ENCODE measurements at regions not wholly inside any gene's neighbourhood (a gene's known extent, or its start where the extent isn't known, plus 50 kb on each side); places are given as distances from the start of the nearest gene placed in this dataset.

DNA sequence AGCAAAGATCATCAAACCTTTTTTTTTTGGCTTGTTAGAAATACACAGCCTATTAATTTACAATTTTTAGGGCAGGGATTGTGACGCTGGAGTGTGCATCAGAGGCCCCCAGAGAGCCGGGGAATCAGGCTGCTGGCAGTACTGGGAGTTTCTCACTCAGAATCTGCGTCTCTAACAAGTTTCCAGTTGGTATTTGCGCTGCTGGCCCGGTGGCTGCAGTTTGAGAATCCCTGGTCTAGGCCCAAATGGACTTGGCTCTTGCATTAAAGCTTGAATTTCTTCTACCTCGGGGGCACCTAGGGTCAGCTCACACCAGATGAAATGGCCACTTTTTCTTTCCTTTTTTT, 150.9 kb upstream of the CIBAR2 start:
- DNase-seq (peak in 2 of 3 donors; percentile 62 to 87), ATAC-seq (ENCODE audit: insufficient read depth, low FRiP score) (no peak)
- peaks cover 0 to 81% (median 16%) of the 10 kb centered on the region in 5 donors for H3K4me1 ChIP-seq (ENCODE audit: control insufficient read depth in 5 of 5, insufficient read depth in 5 of 5, low read length in 5 of 5)
- no peaks in the 10 kb centered on the region for H3K9me3 ChIP-seq (ENCODE audit: control insufficient read depth in 4 of 4, insufficient read depth in 3 of 4, low read length in 3 of 4)
- TF ChIP-seq, protein P1, sequence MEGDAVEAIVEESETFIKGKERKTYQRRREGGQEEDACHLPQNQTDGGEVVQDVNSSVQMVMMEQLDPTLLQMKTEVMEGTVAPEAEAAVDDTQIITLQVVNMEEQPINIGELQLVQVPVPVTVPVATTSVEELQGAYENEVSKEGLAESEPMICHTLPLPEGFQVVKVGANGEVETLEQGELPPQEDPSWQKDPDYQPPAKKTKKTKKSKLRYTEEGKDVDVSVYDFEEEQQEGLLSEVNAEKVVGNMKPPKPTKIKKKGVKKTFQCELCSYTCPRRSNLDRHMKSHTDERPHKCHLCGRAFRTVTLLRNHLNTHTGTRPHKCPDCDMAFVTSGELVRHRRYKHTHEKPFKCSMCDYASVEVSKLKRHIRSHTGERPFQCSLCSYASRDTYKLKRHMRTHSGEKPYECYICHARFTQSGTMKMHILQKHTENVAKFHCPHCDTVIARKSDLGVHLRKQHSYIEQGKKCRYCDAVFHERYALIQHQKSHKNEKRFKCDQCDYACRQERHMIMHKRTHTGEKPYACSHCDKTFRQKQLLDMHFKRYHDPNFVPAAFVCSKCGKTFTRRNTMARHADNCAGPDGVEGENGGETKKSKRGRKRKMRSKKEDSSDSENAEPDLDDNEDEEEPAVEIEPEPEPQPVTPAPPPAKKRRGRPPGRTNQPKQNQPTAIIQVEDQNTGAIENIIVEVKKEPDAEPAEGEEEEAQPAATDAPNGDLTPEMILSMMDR (IDR thresholded peaks at IDR 0.05; ENCODE audit: control extremely low read depth, extremely low read depth), result no peak
- no peaks in the 10 kb centered on the region for H3K27me3 ChIP-seq (ENCODE audit: control insufficient read depth in 3 of 3, insufficient read depth in 3 of 3, low read length in 2 of 3)
- H3K9ac ChIP-seq (ENCODE audit: insufficient read depth in 1 of 2, low read length in 2 of 2), result no peak overlapping the region
- H3K27ac ChIP-seq (ENCODE audit: low read depth in 1 of 2, low read length in 1 of 2), result no peak overlapping the region
- 87 to 88% methylated on average over 6 of the region's 6 CpGs for WGBS, 2 donors
- H3K36me3 ChIP-seq (ENCODE audit: control insufficient read depth in 4 of 4, insufficient read depth in 4 of 4, low read length in 4 of 4), result no peaks in the 10 kb centered on the region
- no peak overlapping the region for H3K4me3 ChIP-seq

DNA sequence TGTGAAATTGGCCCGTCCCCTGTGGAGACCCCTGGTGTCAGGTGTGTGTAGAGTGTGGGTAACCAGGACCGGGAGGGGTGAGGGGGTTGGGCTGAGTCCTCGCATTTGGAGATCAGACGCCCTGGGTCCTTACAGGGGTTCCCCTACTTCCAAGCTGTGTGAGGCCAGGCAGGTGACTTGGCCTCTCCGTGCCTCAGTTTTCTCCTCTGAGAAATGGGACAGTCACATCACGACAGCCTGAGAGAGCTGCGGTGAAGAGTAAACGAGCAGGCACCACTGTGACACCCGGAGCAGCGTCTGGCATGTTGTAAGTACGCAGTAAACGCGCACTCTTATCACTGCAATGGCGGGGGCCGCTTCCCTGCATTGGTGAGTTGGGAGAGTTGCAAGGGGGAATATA, 152.5 kb upstream of the CIBAR2 start:
- no peaks in the 10 kb centered on the region for H3K27me3 ChIP-seq (ENCODE audit: control insufficient read depth in 3 of 3, insufficient read depth in 3 of 3, low read length in 2 of 3)
- no peak for ATAC-seq (ENCODE audit: insufficient read depth, low FRiP score)

DNA sequence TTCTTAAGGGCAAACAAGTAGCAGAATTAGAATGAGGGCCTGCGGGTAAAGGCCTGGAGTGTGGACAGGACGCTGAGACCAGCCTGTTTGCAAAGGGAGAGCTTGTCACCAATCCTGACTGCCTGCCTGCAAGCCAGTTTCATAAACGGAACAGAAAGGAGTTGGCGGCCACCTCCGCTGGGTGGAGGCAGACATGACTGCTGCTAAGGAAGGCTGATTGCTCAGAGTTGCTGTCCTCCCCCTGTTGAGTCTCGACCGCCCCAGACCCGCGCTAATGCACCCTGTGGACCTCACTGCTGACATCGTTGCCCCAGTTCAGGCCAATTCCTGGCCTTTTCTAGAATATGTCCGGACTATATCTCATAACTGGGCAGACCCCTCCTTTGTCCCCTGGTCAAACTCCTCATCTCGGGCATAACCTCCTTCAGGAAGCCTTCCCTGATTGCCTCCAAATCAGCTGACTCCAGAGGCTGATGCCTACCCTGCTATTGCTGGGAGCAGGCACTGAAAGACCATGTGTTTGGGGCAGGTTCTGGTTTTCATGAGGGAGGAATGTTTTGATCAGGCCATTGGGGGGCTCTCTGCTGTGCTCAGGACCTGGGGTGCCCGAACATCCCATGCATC, 153.0 kb upstream of the CIBAR2 start:
- no peaks in the 10 kb centered on the region for H3K36me3 ChIP-seq (ENCODE audit: control insufficient read depth in 4 of 4, insufficient read depth in 4 of 4, low read length in 4 of 4)
- H3K27ac ChIP-seq (ENCODE audit: low read depth in 1 of 2, low read length in 1 of 2), result no peak overlapping the region
- no peak overlapping the region for H3K9ac ChIP-seq (ENCODE audit: insufficient read depth in 1 of 2, low read length in 2 of 2)
- H3K4me1 ChIP-seq (ENCODE audit: control insufficient read depth in 5 of 5, insufficient read depth in 5 of 5, low read length in 5 of 5), result peaks cover 0 to 66% (median 14%) of the 10 kb centered on the region in 5 donors
- H3K9me3 ChIP-seq (ENCODE audit: control insufficient read depth in 4 of 4, insufficient read depth in 3 of 4, low read length in 3 of 4), result no peaks in the 10 kb centered on the region
- DNase-seq, result no peak
- H3K27me3 ChIP-seq (ENCODE audit: control insufficient read depth in 3 of 3, insufficient read depth in 3 of 3, low read length in 2 of 3), result no peaks in the 10 kb centered on the region
- ATAC-seq (ENCODE audit: insufficient read depth, low FRiP score), result no peak
- 89 to 91% methylated on average over 13 of the region's 13 CpGs for WGBS, 2 donors
- TF ChIP-seq, protein P1 (IDR thresholded peaks at IDR 0.05; ENCODE audit: control extremely low read depth, extremely low read depth), result no peak
- no peak overlapping the region for H3K4me3 ChIP-seq

More for the DNA sequence above, 152.5 kb upstream of the CIBAR2 start:
- Histone ChIP-seq H3K4me1 (ENCODE audit: control insufficient read depth in 5 of 5, insufficient read depth in 5 of 5, low read length in 5 of 5) (peaks cover 0 to 66% (median 14%) of the 10 kb centered on the region in 5 donors), H3K9me3 (ENCODE audit: control insufficient read depth in 4 of 4, insufficient read depth in 3 of 4, low read length in 3 of 4) (no peaks in the 10 kb centered on the region), H3K36me3 (ENCODE audit: control insufficient read depth in 4 of 4, insufficient read depth in 4 of 4, low read length in 4 of 4) (no peaks in the 10 kb centered on the region), H3K27ac (ENCODE audit: low read depth in 1 of 2, low read length in 1 of 2) (no peak overlapping the region), H3K4me3 (no peak overlapping the region), H3K9ac (ENCODE audit: insufficient read depth in 1 of 2, low read length in 2 of 2) (no peak overlapping the region)
- WGBS, 2 donors, result 88 to 89% methylated on average over 15 of the region's 15 CpGs
- no peak for DNase-seq
- TF ChIP-seq, protein P1 (IDR thresholded peaks at IDR 0.05; ENCODE audit: control extremely low read depth, extremely low read depth), result no peak

DNA sequence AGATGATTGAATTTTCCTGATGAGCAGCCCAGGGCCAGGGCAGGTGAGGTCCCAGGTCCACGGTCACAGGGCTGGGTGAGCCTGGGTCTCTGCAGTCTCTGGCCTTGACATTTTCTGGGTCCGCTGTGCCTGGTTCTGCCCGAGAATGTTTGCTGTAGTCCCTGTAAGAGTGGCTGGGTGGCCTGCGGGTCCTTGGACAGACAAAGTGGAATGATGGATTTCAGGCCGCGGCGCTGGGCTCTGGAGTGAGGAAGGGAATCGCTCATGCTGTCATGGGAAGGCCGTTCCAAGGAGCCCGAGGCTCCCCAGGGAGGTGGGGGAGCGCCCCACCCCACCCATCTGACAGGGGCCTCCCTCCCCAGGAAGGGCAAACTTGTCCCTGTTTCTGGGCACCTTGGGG, 153.5 kb upstream of the CIBAR2 start:
- Histone ChIP-seq H3K4me1 (ENCODE audit: control insufficient read depth in 5 of 5, insufficient read depth in 5 of 5, low read length in 5 of 5) (peaks cover 0 to 62% (median 14%) of the 10 kb centered on the region in 5 donors), H3K9ac (ENCODE audit: insufficient read depth in 1 of 2, low read length in 2 of 2) (no peak overlapping the region), H3K27me3 (ENCODE audit: control insufficient read depth in 3 of 3, insufficient read depth in 3 of 3, low read length in 2 of 3) (no peaks in the 10 kb centered on the region), H3K4me3 (no peak overlapping the region), H3K36me3 (ENCODE audit: control insufficient read depth in 4 of 4, insufficient read depth in 4 of 4, low read length in 4 of 4) (no peaks in the 10 kb centered on the region), H3K9me3 (ENCODE audit: control insufficient read depth in 4 of 4, insufficient read depth in 3 of 4, low read length in 3 of 4) (no peaks in the 10 kb centered on the region), H3K27ac (ENCODE audit: low read depth in 1 of 2, low read length in 1 of 2) (no peak overlapping the region)
- 91 to 92% methylated on average over 11 of the region's 11 CpGs for WGBS, 2 donors
- DNase-seq (no peak), ATAC-seq (ENCODE audit: insufficient read depth, low FRiP score) (no peak)
- TF ChIP-seq, protein P1 (IDR thresholded peaks at IDR 0.05; ENCODE audit: control extremely low read depth, extremely low read depth), result no peak
